HCT116 (cell line): ENCODE measurements at regions not wholly inside any gene's neighbourhood (a gene's known extent, or its start where the extent isn't known, plus 50 kb on each side); places are given as distances from the start of the nearest gene placed in this dataset.

Experiments used
- ATAC-seq: fragments of 200-7000 bp; cut with Tn5 transposase; 2 replicates; pipeline ENCODE4 v1.9.1; 2020; ENCODE audit warnings: mild to moderate bottlenecking, moderate library complexity
- BruUV-seq: library from RNA; stranded (reverse); fragments of 400-500 nt; replicated peaks from 2 replicates; lab custom pipeline; 2021; lab: Mats Ljungman, UMichigan
- CTCF ChIA-PET: fragments of 300-600 bp; sonication (Branson Sonifier 250); formaldehyde crosslinking; loops from one replicate; lab custom pipeline; 2021; ENCODE audit warnings: antibody characterized with exemption; lab: Charles Lee
- POLR2A ChIA-PET: fragments of 300-600, 350-600 bp; sonication (Branson Sonifier 250); formaldehyde crosslinking; loops from one replicate; lab custom pipeline; 2021; ENCODE audit warnings: antibody characterized with exemption; lab: Charles Lee
- RAD21 ChIA-PET, 2 experiments: fragments of 300-600 bp; sonication (Branson Sonifier 250); formaldehyde crosslinking; loops; one replicate each; lab custom pipeline; 2023; ENCODE audit warnings: low total read pairs in 2 of 2; ENCODE audit not compliant: uncharacterized antibody in 2 of 2, unreplicated experiment in 2 of 2, low non-redundant PET in 1 of 2; lab: Charles Lee
- DNase-seq: peaks from one replicate; pipeline ENCODE4 v3.0.0-alpha.2; 2010; ENCODE audit warnings: low read depth, low spot score
- H2AFZ ChIP-seq: fragments of 200-600 bp; shearing (Covaris generic), sonication (generic); 2 replicates; pipeline ENCODE4 v1.6.1; 2017; ENCODE audit warnings: low read depth, mixed run types, mixed read lengths, antibody characterized with exemption, low read length; ENCODE audit not compliant: poor library complexity, severe bottlenecking
- H3K27ac ChIP-seq: 2 replicates; pipeline ENCODE4 v1.5.1; 2012; ENCODE audit warnings: low read depth, low read length
- H3K27me3 ChIP-seq: fragments of 200-600 bp; sonication (generic); 2 replicates; pipeline ENCODE4 v1.6.1; 2016; ENCODE audit warnings: mixed run types, low read length, mixed read lengths; ENCODE audit not compliant: insufficient read depth
- H3K36me3 ChIP-seq, 2 experiments: fragments of 200-500 bp in 1 of 2; fragments of 200-600 bp in 1 of 2; sonication (Bioruptor generic) in 1 of 2; sonication (generic) in 1 of 2; 2 replicates each; pipeline versions ENCODE4 v1.5.1 to v1.6.1; 2014 to 2016; ENCODE audit warnings: low read length in 2 of 2, inconsistent platforms in 1 of 2, mixed read lengths in 1 of 2, mixed run types in 1 of 2; ENCODE audit not compliant: insufficient read depth in 2 of 2, control insufficient read depth in 1 of 2
- H3K4me1 ChIP-seq, 2 experiments: fragments of 200-600 bp in 1 of 2; sonication (generic) in 1 of 2; 2 replicates each; pipeline versions ENCODE4 v1.5.1 to v1.6.1; 2012 to 2017; ENCODE audit warnings: low read length in 2 of 2, inconsistent platforms in 1 of 2, mild to moderate bottlenecking in 1 of 2, mixed read lengths in 1 of 2, mixed run types in 1 of 2, moderate library complexity in 1 of 2; ENCODE audit not compliant: insufficient read depth in 2 of 2, control insufficient read depth in 1 of 2
- H3K4me2 ChIP-seq: fragments of 200-600 bp; sonication (generic); 2 replicates; pipeline ENCODE4 v1.6.1; 2017; ENCODE audit warnings: mixed run types, low read length, mixed read lengths
- H3K4me3 ChIP-seq, 2 experiments: fragments of 200-600 bp in 1 of 2; sonication (generic) in 1 of 2; replicated peaks in 1 of 2; 2 replicates each; pipeline ENCODE4 v1.5.1; 2011 to 2016; ENCODE audit warnings: low read length in 2 of 2, control low read depth in 1 of 2, low read depth in 1 of 2, mild to moderate bottlenecking in 1 of 2, mixed read lengths in 1 of 2, mixed run types in 1 of 2
- H3K79me2 ChIP-seq: fragments of 200-600 bp; sonication (generic); 2 replicates; pipeline ENCODE4 v1.6.1; 2017; ENCODE audit warnings: mild to moderate bottlenecking, mixed run types, low read length, moderate library complexity, mixed read lengths; ENCODE audit not compliant: insufficient read depth
- H3K9ac ChIP-seq: fragments of 200-600 bp; sonication (generic); 2 replicates; pipeline ENCODE4 v1.6.1; 2016; ENCODE audit warnings: low read length, mixed read lengths
- H3K9me2 ChIP-seq: fragments of 200-600 bp; sonication (generic), shearing (Covaris generic); 2 replicates; pipeline ENCODE4 v1.6.1; 2017; ENCODE audit warnings: mixed run types, mild to moderate bottlenecking, moderate library complexity; ENCODE audit not compliant: insufficient read depth
- H3K9me3 ChIP-seq, 2 experiments: fragments of 200-500 bp in 1 of 2; fragments of 200-600 bp in 1 of 2; sonication (Bioruptor generic) in 1 of 2; sonication (generic) in 1 of 2; 2 replicates each; pipeline ENCODE4 v1.6.1; 2014 to 2017; ENCODE audit warnings: low read length in 2 of 2, mixed read lengths in 2 of 2, inconsistent platforms in 1 of 2, low read depth in 1 of 2, mild to moderate bottlenecking in 1 of 2, mixed run types in 1 of 2, moderate library complexity in 1 of 2; ENCODE audit not compliant: control insufficient read depth in 1 of 2, insufficient read depth in 1 of 2
- H4K20me1 ChIP-seq: fragments of 200-600 bp; sonication (generic), shearing (Covaris generic); 2 replicates; pipeline ENCODE4 v1.6.1; 2017; ENCODE audit warnings: mixed run types, mild to moderate bottlenecking, moderate library complexity; ENCODE audit not compliant: insufficient read depth
- ATF3 ChIP-seq: IDR thresholded peaks from 2 replicates; pipeline ENCODE4 v1.6.1; 2012
- CBX3 ChIP-seq: IDR thresholded peaks from 2 replicates; pipeline ENCODE4 v1.6.1; 2012; ENCODE audit warnings: low read depth
- CEBPB ChIP-seq: IDR thresholded peaks from 2 replicates; pipeline ENCODE4 v1.6.1; 2012; ENCODE audit warnings: low read depth
- CTCF ChIP-seq, 3 experiments: fragments of 200-600 bp in 1 of 3; sonication (generic) in 1 of 3; IDR thresholded peaks in 2 of 3; conservative IDR thresholded peaks in 1 of 3; 2 replicates each; pipeline ENCODE4 v1.5.1; 2012 to 2017; ENCODE audit warnings: low read depth in 2 of 3, low read length in 2 of 3, antibody characterized with exemption in 1 of 3, borderline replicate concordance in 1 of 3, control low read depth in 1 of 3, mild to moderate bottlenecking in 1 of 3, mixed read lengths in 1 of 3, mixed run types in 1 of 3, moderate library complexity in 1 of 3; ENCODE audit not compliant: insufficient read depth in 1 of 3
- EZH2 ChIP-seq: fragments of 200-600 bp; sonication (generic); IDR thresholded peaks from 2 replicates; pipeline ENCODE4 v1.6.1; 2017; ENCODE audit warnings: antibody characterized with exemption, mixed run types
- EZH2phosphoT487 ChIP-seq: fragments of 200-600 bp; IDR thresholded peaks from 2 replicates; pipeline ENCODE4 v1.6.1; 2018; ENCODE audit warnings: antibody characterized with exemption, borderline replicate concordance
- FOSL1 ChIP-seq: IDR thresholded peaks from 2 replicates; pipeline ENCODE4 v1.6.1; 2012; ENCODE audit warnings: low read depth
- JUND ChIP-seq: IDR thresholded peaks from 2 replicates; pipeline ENCODE4 v1.6.1; 2012
- MAX ChIP-seq: IDR thresholded peaks from 2 replicates; pipeline ENCODE4 v1.6.1; 2012
- POLR2A ChIP-seq: IDR thresholded peaks from 2 replicates; pipeline ENCODE4 v1.7.0; 2011; ENCODE audit warnings: borderline replicate concordance; ENCODE audit not compliant: insufficient read depth, insufficient read length; ENCODE audit errors: extremely low read depth
- REST ChIP-seq: IDR thresholded peaks from 2 replicates; pipeline ENCODE4 v1.6.1; 2012; ENCODE audit warnings: low read depth
- SIN3A ChIP-seq: IDR thresholded peaks from 2 replicates; pipeline ENCODE4 v1.6.1; 2012; ENCODE audit warnings: low read depth
- SP1 ChIP-seq: IDR thresholded peaks from 2 replicates; pipeline ENCODE4 v1.6.1; 2012; ENCODE audit warnings: low read depth
- YY1 ChIP-seq: IDR thresholded peaks from 2 replicates; pipeline ENCODE4 v1.6.1; 2011; ENCODE audit warnings: low read length, low read depth, moderate library complexity, mild to moderate bottlenecking; ENCODE audit not compliant: insufficient replicate concordance; ENCODE audit errors: extremely low read depth
- ZBTB33 ChIP-seq: IDR thresholded peaks from 2 replicates; pipeline ENCODE4 v1.6.1; 2011; ENCODE audit warnings: mild to moderate bottlenecking, low read length, moderate library complexity; ENCODE audit not compliant: insufficient replicate concordance; ENCODE audit errors: extremely low read depth
- ZNF274 ChIP-seq: fragments of 200-500 bp; sonication (Bioruptor generic); IDR thresholded peaks from 2 replicates; pipeline ENCODE4 v1.6.1; 2014; ENCODE audit warnings: mild to moderate bottlenecking, low read depth, low read length, inconsistent platforms
- intact Hi-C: fragments of 100-400 bp; cut with micrococcal nuclease; formaldehyde crosslinking; loops from 2 replicates; pipeline ENCODE4 v1.10.0; 2022

- no peak overlapping the region for H3K27ac ChIP-seq
- no peak for ATAC-seq
- H3K9me2 ChIP-seq, result no peaks in the 10 kb centered on the region
- no peak overlapping the region for H3K4me2 ChIP-seq
- H4K20me1 ChIP-seq, result no peaks in the 10 kb centered on the region
- intact Hi-C loops, result no loop called here
- no peak overlapping the region for H2AFZ ChIP-seq
- TF ChIP-seq SP1 (no peak), FOSL1 (no peak), ZBTB33 (no peak), YY1 (no peak), SIN3A (no peak), ATF3 (no peak), ZNF274 (no peak), REST (no peak), MAX (no peak), EZH2phosphoT487 (no peak), EZH2 (no peak), JUND (no peak), CEBPB (no peak), CBX3 (no peak), CTCF (IDR thresholded peaks at IDR 0.05 in 2 of 3, conservative IDR thresholded peaks at IDR 0.05 in 1 of 3; ENCODE audit: borderline replicate concordance in 1 of 3, insufficient read depth in 1 of 3, low read depth in 2 of 3, low read length in 2 of 3) (no peak), POLR2A (no peak)
- ChIA-PET CTCF (no interaction called here), POLR2A (no interaction called here), RAD21 (no interaction called here)
- BruUV-seq, result no TSS peak
- H3K9me3 ChIP-seq, result no peaks in the 10 kb centered on the region
- DNase-seq, result no peak
- no peaks in the 10 kb centered on the region for H3K36me3 ChIP-seq
- H3K27me3 ChIP-seq, result no peaks in the 10 kb centered on the region
- peaks cover 0 to 2% of the 10 kb centered on the region in 2 experiments; a peak in 1 of 4 replicates for H3K4me1 ChIP-seq
- H3K9ac ChIP-seq, result no peak overlapping the region
- no peaks in the 10 kb centered on the region for H3K79me2 ChIP-seq
- H3K4me3 ChIP-seq, result no peak overlapping the region
Observed at GRCh38 chr10:34013235-34013634, 678.8 kb upstream of the NRP1 start.
